OCI-M1 (cell line): ENCODE measurements at regions not wholly inside any gene's neighbourhood (a gene's known extent, or its start where the extent isn't known, plus 50 kb on each side); places are given as distances from the start of the nearest gene placed in this dataset.

ENCODE experiments used
- DNase-seq: peaks from one replicate; lab custom pipeline; 2025; lab: John Stamatoyannopoulos, UW

- DNase-seq = no peak
Measured at GRCh38 chr1:195197116-195197515, 1411.1 kb downstream of the KCNT2 start.

GRCh38 chr1:195195423-195196057 is 1412.7 kb downstream of the KCNT2 start:
- peak; percentile 54 for DNase-seq

GRCh38 chr1:195193134-195193533 is 1415.1 kb downstream of the KCNT2 start:
- DNase-seq = no peak

GRCh38 chr1:195188821-195189220 is 1419.4 kb downstream of the KCNT2 start:
- DNase-seq = no peak

DNA sequence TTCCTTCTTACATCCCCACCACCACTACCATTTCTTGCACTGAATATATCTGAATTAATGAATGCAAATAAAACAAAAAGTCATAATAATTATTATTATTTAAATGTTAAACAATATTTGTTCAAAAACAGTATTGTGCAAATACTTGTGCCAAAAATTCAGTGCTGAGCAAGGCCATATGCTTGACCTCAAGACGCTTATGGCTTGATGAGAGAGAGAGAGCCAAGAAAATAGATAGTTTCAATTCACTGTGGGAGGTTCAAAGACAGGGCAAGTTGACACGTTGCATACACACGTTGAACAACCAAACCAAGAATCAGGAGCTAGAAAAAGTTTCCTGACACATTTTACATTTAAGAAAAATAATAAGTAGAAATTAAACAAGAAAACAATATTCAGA is 1421.7 kb downstream of the KCNT2 start:
- no peak for DNase-seq

DNA sequence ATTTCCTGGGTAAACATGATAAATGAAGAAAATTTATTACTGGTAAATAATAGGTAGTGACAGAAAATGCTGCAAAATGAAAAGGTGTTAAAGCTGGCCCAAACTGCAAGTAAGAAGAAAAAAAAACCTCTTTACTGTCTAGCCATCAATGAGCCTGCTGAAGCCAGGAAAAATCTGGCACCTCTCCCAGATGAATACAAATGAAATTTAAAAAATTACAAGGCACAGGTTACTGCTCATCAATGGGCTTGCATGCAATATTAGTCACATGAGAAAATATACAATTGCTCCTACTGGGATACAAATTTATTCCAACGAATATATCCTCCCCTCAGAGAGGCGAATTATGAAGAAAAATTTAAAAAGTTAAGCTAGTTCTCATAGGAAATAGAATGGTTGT is 1422.5 kb downstream of the KCNT2 start:
- no peak for DNase-seq

DNA sequence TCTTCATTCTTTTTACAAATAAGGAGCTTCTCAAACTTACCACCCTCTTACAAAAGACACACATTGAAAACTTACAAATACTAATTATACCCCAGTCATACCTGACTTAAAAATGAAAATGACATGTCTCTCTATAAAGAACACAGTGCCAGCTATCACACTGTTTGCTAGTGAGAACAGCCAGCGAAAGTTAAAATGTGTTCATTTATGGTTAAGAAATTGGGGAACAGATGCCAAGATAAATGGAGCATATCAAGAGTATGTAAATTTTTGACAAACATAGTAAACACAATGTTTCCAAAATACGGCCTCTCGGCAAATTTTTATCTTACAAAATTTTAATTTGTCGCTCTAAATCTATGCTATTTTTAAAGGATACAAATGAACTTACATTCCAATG is 1422.9 kb downstream of the KCNT2 start:
- no peak for DNase-seq

GRCh38 chr1:195173753-195174152 is 1434.5 kb downstream of the KCNT2 start:
- DNase-seq = peak; percentile 9

- peak; percentile 5 for DNase-seq
Measured at GRCh38 chr1:195159795-195160194, 1448.4 kb downstream of the KCNT2 start.

- no peak for DNase-seq
Measured at GRCh38 chr1:195158091-195158490, 1450.1 kb downstream of the KCNT2 start.

DNA sequence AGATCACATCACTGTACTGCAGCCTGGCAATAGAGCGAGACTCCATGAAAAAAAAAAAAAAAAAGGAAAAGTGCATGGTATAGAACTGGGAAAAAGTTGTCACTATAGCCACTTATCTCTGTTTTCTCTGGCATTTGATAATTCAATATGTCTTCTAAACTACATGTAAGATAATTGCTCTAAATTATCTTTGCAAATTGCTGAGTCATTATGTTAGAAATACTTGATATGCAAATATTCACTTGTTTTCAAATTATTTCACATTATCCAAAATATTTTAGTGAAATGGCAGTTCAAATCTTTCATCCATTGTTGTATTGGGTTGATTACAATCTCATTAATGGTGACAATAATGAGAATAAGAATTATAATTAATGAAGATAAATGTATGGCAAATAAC is 1455.1 kb downstream of the KCNT2 start:
- no peak for DNase-seq

DNA sequence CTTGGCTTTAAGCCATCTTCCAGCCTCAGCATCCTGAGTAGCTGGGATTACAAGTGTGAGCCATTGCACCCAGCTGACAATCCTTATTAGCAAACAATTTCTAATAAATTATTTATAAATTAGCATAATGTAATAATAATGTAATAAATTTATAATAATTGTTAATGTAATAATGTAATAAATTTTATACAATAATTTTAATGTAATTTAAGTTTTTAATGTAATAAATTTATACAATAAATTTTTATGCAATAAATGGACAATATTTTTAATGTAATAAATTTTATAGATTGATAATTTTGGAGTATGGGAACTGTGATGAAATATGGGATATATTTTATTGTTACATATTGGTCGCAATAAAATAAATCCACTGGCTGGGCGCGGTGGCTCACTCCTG is 1457.5 kb downstream of the KCNT2 start:
- no peak for DNase-seq

- peak; percentile 40 for DNase-seq
Measured at GRCh38 chr1:195141294-195141693, 1466.9 kb downstream of the KCNT2 start.

GRCh38 chr1:195130598-195130997 is 1477.6 kb downstream of the KCNT2 start:
- no peak for DNase-seq

DNA sequence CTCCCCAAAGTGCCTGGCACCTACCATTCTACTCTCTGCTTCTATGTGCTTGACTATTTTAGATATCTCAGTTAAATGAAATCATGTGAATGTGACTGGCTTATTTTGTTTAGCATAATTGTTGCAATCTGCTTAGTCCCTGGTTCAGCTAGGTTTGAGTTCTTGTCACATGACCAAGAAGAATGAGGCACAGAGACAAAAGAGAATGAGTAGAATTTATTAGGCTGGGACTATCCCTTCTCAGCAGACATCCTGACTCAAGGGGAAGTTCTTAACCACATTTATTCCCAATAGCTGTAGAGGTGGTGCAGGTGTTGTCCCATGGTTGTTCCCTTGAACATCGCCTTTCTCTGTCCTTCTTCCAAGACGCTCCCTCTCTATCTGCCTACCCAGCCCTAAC is 1485.7 kb downstream of the KCNT2 start:
- DNase-seq = no peak

DNA sequence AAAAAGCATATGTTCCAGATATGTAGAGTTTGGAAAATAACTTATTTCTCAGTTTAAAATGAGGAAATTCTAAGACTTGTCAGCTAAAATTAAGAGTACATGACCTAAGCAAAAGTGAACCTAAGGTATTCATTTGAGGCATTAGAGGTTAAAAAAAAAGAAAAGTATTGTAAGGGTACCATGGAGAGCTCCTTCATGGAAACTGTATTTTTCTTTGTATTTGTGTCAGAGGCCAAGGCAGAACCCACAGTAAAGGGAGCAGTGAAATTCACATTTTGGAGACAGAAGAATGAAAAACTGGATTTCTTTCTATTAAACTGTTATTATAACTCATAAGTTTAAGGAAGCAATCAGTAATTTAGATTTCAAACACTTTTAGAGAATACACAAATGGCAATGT is 1494.8 kb downstream of the KCNT2 start:
- DNase-seq = peak; percentile 19

GRCh38 chr1:195105773-195106172 is 1502.5 kb downstream of the KCNT2 start:
- DNase-seq = no peak

DNA sequence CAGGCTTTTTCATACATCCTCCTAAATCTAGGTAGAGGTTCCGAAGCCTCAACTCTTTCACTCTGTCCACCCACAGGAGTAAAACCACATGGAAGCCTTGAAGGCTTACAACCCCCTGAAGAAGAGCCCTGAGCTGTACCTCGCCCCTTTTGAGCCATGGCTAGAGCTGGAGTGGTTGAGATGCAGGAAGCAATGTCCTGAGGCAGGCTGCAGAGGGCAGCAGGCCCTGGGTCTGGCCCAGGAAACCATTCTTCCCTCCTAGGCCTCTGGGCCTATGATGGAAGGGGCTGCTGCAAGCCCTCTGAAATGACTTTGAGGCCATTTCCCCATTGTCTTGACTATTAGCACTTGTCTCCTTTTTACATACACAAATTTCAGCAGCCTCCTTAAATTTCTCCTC is 1503.0 kb downstream of the KCNT2 start:
- no peak for DNase-seq

DNA sequence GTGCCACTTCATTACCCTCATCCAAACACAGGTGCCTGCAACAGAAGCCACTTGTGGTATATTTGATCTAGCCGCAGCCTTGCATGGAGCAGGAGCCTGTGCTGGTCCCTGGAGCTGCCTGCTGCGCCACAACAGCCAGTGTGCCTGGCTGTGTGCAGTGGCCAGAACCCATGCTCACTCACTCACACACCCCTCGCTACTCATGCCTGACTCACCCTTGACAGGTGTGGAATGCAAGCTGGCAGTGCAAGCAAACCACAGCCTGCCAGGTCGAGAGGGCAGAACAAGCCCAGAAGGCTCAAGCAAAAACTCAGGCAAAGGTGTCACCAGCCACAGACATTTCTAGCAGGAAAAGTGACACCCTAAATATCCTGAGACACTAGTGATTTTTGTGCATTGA is 1510.9 kb downstream of the KCNT2 start:
- DNase-seq = no peak

- DNase-seq = no peak
Measured at GRCh38 chr1:195096051-195096521, 1512.2 kb downstream of the KCNT2 start.

- DNase-seq = no peak
Measured at GRCh38 chr1:195085196-195085595, 1523.0 kb downstream of the KCNT2 start.

DNA sequence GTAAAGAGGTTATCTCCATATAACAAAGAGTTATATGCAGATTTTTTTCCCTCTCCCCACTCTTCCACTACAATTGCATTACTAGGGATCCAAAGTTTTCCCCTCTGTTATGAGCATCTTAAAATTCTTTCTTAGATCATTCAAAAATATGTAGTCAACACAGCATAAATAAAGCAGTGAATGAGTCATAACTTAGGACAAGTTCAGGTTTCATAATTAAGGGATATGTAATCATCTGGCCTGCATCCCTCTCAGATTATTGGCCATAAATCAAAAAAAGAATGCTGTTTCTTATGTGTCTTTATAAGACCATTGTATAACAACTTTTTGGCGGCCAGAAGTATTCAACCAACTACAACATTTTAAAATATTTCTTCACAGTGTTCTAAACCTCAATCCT is 1526.1 kb downstream of the KCNT2 start:
- no peak for DNase-seq

DNA sequence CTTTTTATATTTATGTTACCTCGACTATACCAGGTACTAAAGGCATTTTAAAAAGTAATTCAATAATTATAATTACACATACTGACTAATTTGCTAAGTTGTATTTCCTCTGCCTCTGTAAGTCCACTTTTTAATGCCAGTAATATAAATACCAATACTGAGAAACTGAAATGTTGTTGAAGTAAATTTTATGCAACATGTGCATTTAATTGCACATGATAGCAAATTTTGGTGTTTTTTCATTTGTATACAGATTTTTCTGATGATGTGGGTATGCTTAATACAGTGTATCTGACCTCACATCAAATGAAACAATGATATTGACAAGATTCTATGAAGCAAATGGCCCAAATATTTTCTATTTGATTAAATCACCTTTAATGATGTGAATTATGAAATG is 1531.6 kb downstream of the KCNT2 start:
- DNase-seq = no peak

- no peak for DNase-seq
Measured at GRCh38 chr1:195075973-195076372, 1532.3 kb downstream of the KCNT2 start.

- DNase-seq = no peak
Measured at GRCh38 chr1:195071461-195071860, 1536.8 kb downstream of the KCNT2 start.
